ENCODE measurements at regions not wholly inside any gene's neighbourhood (a gene's known extent, or its start where the extent isn't known, plus 50 kb on each side); places are given as distances from the start of the nearest gene placed in this dataset.

DNA sequence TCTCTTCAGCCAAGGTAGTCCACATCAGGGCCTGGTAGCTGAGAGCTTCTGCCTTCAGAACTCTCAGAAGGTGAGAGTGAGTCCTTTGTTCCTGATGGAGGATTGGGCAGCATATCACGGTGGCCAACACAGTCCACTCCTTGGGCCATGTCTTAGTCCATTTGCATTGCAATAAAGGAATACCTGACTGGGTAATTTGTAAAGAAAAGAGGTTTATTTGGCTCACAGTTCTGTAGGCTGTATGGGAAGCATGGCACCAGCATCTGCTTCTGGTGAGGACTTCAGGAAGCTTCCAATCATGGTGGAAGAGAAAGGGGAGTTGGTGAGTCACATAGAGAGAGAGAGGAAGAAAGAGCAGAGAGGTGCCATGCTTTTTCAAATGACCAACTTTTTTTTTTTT lies 98.8 kb downstream of the ADCYAP1 start:
- TF ChIP-seq, protein P1, sequence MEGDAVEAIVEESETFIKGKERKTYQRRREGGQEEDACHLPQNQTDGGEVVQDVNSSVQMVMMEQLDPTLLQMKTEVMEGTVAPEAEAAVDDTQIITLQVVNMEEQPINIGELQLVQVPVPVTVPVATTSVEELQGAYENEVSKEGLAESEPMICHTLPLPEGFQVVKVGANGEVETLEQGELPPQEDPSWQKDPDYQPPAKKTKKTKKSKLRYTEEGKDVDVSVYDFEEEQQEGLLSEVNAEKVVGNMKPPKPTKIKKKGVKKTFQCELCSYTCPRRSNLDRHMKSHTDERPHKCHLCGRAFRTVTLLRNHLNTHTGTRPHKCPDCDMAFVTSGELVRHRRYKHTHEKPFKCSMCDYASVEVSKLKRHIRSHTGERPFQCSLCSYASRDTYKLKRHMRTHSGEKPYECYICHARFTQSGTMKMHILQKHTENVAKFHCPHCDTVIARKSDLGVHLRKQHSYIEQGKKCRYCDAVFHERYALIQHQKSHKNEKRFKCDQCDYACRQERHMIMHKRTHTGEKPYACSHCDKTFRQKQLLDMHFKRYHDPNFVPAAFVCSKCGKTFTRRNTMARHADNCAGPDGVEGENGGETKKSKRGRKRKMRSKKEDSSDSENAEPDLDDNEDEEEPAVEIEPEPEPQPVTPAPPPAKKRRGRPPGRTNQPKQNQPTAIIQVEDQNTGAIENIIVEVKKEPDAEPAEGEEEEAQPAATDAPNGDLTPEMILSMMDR (IDR thresholded peaks at IDR 0.05), result no peak
- no peak for TF ChIP-seq POLR2A (IDR thresholded peaks at IDR 0.05)
